D721Med (cell line): ENCODE measurements at regions not wholly inside any gene's neighbourhood (a gene's known extent, or its start where the extent isn't known, plus 50 kb on each side); places are given as distances from the start of the nearest gene placed in this dataset.

Source experiments
- DNase-seq: peaks from one replicate; pipeline ENCODE4 v3.0.0; 2011; ENCODE audit warnings: low spot score; ENCODE audit not compliant: insufficient read length
- FAIRE-seq: peaks from 2 replicates; lab custom pipeline; 2011; peaks lifted over from hg19 to GRCh38; lab: Jason Lieb, UNC
- TF ChIP-seq, protein P1 (sequence below): IDR thresholded peaks from 2 replicates; pipeline ENCODE4 v1.5.1; 2012; ENCODE audit warnings: mild to moderate bottlenecking, control low read depth; ENCODE audit not compliant: insufficient read depth; ENCODE audit errors: missing control alignments

- TF ChIP-seq, protein P1, sequence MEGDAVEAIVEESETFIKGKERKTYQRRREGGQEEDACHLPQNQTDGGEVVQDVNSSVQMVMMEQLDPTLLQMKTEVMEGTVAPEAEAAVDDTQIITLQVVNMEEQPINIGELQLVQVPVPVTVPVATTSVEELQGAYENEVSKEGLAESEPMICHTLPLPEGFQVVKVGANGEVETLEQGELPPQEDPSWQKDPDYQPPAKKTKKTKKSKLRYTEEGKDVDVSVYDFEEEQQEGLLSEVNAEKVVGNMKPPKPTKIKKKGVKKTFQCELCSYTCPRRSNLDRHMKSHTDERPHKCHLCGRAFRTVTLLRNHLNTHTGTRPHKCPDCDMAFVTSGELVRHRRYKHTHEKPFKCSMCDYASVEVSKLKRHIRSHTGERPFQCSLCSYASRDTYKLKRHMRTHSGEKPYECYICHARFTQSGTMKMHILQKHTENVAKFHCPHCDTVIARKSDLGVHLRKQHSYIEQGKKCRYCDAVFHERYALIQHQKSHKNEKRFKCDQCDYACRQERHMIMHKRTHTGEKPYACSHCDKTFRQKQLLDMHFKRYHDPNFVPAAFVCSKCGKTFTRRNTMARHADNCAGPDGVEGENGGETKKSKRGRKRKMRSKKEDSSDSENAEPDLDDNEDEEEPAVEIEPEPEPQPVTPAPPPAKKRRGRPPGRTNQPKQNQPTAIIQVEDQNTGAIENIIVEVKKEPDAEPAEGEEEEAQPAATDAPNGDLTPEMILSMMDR = no peak
- no peak for FAIRE-seq
- no peak for DNase-seq
Measured at GRCh38 chr13:105343134-105343806, 1192.2 kb downstream of the EFNB2 start.

GRCh38 chr13:105342281-105342820 lies 1193.1 kb downstream of the EFNB2 start:
- DNase-seq (no peak), FAIRE-seq (no peak)
- TF ChIP-seq, protein P1 = no peak

DNA sequence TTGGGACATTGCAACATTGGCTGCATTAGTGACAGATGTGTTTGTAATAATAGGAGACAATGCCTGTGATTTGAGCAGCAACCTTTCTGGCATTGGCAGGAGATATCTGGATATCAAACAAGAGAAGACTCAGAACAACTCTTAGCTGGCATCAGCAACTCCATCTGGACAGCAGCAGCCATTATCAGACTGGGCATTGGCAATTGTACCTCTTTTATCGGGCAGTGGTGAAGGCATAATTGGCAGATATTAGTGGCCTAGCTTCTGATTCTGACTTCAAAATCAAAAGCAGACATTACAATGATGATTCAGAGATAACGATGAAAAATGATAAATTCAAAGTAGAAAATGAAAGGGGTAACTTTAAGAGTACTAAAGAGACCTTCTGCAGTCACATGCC lies 1193.7 kb downstream of the EFNB2 start:
- TF ChIP-seq, protein P1 = no peak
- FAIRE-seq (no peak), DNase-seq (no peak)

DNA sequence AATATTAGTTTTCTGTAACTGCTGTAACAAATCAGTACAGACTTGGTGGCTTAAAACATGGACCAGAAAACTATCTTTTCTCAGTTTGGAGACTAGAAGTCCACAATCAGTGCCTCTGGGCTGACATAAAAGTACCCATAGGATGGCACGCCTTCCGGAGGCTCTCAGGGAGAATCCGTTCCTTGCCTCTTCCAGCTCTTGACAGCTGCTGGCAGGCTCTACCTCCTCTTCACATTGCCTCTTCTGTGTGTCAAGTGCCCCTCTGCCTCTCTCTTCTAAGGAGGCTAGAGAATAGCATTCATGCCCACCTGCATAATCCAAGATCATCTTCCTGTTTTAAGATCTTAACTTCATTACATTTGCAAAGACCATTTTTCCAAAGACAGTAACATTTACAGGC lies 1194.2 kb downstream of the EFNB2 start:
- no peak for DNase-seq
- no peak for FAIRE-seq
- TF ChIP-seq, protein P1 = no peak

GRCh38 chr13:105340061-105340606 lies 1195.3 kb downstream of the EFNB2 start:
- TF ChIP-seq, protein P1 = no peak
- DNase-seq (no peak), FAIRE-seq (no peak)

DNA sequence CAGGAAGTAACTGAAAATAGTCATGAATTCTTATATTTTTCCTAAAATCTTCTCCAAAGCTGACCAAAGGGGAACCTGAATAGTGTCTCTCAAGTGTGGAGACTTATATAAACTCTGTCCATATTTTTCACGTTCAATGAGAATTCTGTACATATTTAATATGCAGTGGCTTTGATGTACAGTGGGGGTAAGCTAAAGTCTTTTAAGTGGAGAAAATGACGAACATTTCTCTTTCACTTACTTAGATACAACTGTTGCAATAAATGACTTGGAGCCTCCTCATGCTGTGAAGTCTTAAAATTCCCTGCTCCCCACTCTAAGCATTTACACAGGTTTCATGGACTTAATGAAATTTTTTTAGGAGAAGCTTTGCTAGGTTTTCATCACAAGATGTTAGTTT lies 1196.7 kb downstream of the EFNB2 start:
- no peak for DNase-seq
- no peak for FAIRE-seq
- TF ChIP-seq, protein P1 = no peak

- TF ChIP-seq, protein P1 = no peak
- DNase-seq (no peak), FAIRE-seq (no peak)
Measured at GRCh38 chr13:105338006-105338405, 1197.5 kb downstream of the EFNB2 start.
